Dermis microvascular lymphatic vessel endothelial cell (primary cell): ENCODE measurements at regions not wholly inside any gene's neighbourhood (a gene's known extent, or its start where the extent isn't known, plus 50 kb on each side); places are given as distances from the start of the nearest gene placed in this dataset.

Experiments
- DNase-seq, 2 donors: peaks; one replicate each; pipeline versions ENCODE4 v3.0.0 to v3.0.0-alpha.2; 2010; ENCODE audit warnings: low read depth in 2 of 2

DNA sequence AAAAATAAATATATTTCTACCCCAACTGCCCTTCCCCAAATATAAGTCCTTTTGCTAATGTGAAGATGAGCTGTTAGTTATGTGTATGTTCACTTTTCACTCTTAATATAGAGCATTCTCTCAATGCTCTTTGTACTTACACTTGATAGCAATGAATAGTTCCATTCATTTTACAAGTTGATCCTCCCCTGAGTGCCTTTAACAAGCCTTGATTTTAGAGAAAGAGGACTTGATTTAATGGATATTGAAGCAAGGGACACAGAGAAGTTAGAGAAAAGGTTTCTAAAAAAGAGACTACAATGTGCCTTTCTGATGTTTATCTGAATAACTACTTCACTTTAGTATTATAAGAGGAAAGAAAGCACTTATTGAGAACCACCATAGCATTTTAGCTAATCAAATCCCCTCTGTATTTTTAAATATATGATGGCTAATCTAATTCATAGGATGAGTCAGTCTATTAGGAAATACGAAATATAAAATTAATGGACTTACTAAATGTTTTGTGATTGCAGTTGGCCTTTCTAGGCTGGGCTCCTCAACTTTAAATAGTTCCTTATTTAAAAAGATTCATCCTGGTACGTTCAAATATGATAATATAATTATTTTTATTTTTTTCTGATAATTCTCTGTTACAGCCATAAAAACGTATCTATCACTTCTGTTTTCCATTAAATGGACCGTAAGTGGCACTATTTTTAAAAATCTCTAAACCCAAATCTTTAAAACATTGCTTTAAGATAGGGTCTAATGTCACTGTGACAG lies 1097.8 kb upstream of the SLC10A2 start:
- DNase-seq: no peak

DNA sequence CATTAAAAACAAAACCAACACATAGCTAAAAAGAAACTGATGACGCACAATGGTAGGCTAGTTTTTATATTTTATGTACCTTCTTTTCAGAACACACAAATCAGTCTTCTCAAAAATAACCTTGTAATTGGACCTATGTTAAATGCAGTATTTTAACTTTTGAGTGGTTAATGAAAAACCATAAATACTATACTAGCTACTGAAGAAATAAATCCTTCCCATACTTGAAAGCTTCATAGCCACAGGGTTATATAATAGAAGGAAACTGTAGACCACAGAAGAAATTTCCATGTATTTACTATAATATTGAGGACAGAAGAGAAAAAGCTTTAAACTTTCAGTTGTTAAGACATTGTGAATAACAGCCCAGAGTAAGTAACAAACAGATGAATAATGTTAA lies 1094.3 kb upstream of the SLC10A2 start:
- DNase-seq: no peak

- DNase-seq: peak in 1 of 2 donors; percentile 5
Measured at GRCh38 chr13:104143760-104144416, 1077.7 kb upstream of the SLC10A2 start.

GRCh38 chr13:104140552-104140951 lies 1074.3 kb upstream of the SLC10A2 start:
- DNase-seq: peak in 1 of 2 donors; percentile 29

DNA sequence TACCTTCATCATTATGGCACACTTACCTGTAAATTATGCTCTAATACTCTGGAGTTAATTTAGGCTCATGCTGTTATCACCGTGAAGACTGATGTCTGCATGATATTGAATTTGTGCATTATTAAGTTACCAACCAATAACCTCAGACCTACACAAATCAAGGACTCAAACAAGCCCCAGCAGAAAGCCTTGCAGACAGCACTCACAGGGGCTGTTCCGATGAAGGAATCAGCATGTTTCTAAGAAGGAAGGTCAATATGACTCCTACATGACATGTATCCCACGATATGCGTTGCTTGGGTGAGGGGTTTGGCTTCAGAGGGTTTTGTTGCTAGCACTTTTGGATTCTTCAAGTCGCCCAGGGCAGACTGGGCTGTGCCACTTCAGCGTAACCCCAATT lies 1071.2 kb upstream of the SLC10A2 start:
- no peak for DNase-seq

DNA sequence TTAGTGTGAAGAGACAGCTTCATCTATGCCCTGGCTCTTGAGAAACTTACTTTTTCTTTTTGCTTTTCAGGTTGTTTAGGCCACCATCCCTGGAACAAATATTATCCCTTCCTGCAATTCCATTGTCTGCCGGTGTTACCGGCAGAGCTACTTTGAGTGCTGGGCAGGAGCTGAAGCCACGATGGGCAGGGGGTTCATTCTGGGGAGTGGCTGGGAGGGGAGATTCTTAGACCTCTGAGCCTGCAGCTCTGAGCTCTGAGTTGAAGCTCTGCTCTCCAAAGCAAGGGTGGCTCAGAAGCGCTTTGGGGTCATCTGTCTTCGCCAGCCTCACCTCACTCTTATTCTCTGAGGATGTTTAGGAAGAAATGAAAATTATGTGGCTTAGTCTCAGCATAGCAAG lies 1066.6 kb upstream of the SLC10A2 start:
- DNase-seq: no peak

DNA sequence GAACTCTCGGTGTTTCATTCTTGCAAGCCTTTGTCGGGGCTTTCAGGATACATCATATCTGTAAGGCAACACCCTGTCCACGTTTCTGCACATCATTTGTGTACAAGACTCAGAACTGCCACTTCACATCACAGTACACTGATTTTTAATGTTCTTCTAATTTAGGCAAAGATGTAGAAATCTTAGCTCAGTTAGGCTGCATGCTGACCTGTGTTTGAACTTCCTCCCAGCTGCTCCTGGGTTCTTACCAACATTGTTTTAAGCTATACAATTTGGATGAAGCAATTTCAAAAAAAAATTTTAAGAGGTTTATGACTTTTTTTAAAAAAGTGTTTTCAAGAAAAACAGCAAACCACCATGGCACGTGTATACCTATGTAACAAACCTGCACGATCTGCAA lies 1047.9 kb upstream of the SLC10A2 start:
- DNase-seq: no peak

DNA sequence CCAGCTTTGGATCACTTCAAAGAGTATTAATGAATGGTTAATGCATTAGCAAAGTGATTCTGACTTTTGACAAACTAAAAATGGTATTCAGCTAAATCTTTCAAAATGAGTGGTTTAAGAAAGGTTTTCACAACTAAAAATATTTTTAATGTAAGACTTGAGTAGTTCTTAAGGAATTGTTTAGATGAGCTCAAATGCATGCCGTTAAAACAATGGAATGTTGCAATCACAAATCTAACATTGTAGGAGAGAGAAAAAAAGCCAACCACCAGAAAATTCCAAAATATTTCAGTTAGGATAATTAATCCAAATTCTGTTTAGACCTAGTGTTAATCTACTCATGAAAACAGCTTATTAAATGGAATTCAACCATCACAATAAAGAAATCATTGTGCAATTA lies 1044.8 kb upstream of the SLC10A2 start:
- no peak for DNase-seq

GRCh38 chr13:104106705-104107393 lies 1040.6 kb upstream of the SLC10A2 start:
- peak; percentile 32 to 75 for DNase-seq

- peak in 1 of 2 donors; percentile 3 for DNase-seq
Measured at GRCh38 chr13:104105418-104106355, 1039.5 kb upstream of the SLC10A2 start.

DNA sequence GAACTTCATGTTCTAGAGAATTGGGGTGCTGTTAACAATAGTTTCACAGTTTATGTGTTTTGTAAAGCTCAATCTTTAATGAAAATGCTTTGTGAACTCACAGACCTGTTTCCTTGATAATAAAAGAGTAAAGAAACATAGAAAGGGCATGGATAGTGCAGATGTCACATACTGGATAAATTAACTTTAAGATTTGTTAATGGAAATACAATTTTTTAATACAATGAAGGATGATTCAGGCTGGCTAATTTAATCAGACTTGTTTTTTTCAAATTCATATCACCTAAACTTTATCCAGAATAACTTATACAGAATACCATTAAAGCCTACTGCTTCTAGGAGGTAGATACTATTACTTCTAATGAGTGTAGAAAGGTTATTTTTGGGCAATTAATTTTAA lies 1033.5 kb upstream of the SLC10A2 start:
- DNase-seq: no peak

DNA sequence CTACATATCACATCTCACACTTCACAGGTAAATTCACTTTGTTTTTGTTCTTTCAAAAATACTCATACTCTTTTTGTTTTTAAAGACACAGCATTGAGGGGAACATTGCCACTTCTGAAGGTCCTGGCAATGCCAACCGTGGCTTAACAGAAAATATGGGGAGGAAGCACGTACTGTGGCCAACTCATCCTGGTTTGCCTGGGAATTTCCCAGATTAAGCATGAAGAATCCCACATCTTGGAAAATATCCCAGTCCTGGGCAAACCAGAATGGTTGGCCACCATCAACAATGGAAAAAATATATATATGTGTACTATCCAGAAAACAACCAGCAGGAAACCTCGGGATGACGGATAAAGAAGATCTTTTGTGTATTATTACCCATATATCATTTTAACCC lies 1032.2 kb upstream of the SLC10A2 start:
- peak; percentile 9 to 18 for DNase-seq

GRCh38 chr13:104086759-104087158 lies 1020.5 kb upstream of the SLC10A2 start:
- DNase-seq: no peak

GRCh38 chr13:104086210-104086609 lies 1020.0 kb upstream of the SLC10A2 start:
- no peak for DNase-seq

DNA sequence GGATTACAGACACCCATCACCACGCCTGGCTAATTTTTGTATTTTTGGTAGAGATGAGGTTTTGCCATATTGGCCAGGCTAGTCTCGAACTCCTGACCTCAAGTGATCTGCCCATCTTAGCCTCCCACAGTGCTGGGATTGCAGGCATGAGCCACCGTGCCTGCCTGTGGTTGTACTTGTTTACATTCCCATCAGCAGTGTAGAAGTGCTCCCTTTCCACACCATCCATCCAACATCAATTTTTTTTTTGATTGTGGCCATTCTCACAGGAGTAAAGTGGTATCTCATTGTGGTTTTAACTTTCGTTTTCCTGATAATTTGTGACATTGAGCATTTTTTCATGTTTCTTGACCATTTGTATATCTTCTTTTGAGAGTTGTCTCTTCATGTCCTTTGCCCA lies 1019.4 kb upstream of the SLC10A2 start:
- no peak for DNase-seq

- no peak for DNase-seq
Measured at GRCh38 chr13:104074326-104074725, 1008.1 kb upstream of the SLC10A2 start.

- no peak for DNase-seq
Measured at GRCh38 chr13:104071806-104072205, 1005.6 kb upstream of the SLC10A2 start.

DNA sequence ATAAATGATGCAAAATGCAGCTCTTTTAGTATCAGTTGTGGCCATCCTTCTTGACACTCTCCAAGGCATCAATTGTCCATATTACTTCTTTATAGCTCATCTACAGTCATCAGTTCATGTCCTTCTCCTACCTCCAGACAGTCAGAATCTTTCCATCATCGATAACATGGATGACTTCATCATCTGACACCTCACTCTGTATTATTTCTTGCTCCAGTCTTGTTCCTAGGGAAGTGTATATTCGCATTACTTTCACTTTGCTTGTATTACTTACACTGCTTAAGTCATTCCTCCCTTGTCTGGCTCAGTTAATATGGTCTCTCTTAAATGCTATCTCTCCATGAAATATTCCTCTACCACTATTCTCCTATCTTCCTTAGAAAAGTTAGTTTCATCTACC lies 999.1 kb upstream of the SLC10A2 start:
- no peak for DNase-seq

GRCh38 chr13:104057861-104058260 lies 991.6 kb upstream of the SLC10A2 start:
- no peak for DNase-seq

DNA sequence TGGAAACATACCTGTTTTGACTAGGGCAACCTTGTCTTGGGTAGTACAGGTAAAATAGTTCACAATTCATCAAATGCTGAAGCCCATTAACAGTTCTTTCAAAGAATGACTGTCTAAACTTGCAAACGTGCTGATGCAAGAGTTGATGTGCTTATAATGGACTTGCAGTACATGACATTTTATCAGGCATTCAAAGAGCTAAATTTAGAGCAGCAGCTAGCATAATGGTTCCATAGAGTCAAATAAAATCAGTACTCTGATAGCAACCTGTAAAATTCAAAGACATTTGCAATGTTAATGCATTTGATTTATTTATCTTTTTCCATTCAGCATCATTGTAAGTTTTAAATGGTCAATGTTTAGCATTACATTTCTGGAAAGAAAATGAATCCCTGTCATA lies 979.7 kb upstream of the SLC10A2 start:
- no peak for DNase-seq

DNA sequence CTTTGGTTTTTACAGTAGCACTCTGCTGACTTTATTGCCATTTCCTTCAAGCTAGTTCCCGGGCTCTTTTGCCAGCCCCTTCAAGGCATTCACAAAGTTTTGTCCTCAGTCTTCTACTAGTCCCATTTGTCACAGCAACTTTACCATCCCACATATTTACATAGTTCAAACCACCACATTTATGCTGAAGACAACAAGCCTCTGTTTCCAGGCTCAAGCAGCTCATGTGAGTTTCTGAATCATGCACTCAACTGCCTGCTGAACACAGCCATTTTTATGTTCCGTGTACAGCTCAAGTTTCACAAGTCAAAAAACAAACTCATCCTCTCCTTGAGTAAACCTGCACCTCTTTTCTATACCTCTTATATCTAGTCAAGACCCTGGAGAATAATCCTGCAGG lies 977.0 kb upstream of the SLC10A2 start:
- no peak for DNase-seq

DNA sequence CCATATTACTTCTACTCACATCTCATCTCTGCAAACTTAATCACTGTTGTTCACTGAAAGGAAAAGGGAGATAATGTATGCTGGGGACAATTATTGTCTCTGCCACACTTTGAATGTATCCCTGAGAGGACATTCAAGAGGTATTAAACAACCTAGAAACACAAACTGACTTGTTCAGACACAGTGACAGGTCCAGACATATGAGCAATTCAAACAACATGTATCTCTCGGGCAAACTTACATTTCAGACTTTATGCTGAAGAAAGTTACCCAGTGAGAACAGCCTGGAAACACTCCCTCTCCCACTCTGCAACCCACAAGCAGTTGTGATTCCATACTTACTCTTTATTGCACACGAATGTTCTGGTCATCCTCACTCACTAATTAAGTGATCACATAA lies 968.7 kb upstream of the SLC10A2 start:
- no peak for DNase-seq
